NCI-H2029 (cell line): ENCODE measurements at regions not wholly inside any gene's neighbourhood (a gene's known extent, or its start where the extent isn't known, plus 50 kb on each side); places are given as distances from the start of the nearest gene placed in this dataset.
"Not testable (repeated sequence)": the region's sequence is repeated elsewhere in the genome, so short reads cannot be mapped to it uniquely, and the experiment has no call there.

Experiments used
- DNase-seq: peaks from one replicate; lab custom pipeline; 2025; lab: John Stamatoyannopoulos, UW

DNA sequence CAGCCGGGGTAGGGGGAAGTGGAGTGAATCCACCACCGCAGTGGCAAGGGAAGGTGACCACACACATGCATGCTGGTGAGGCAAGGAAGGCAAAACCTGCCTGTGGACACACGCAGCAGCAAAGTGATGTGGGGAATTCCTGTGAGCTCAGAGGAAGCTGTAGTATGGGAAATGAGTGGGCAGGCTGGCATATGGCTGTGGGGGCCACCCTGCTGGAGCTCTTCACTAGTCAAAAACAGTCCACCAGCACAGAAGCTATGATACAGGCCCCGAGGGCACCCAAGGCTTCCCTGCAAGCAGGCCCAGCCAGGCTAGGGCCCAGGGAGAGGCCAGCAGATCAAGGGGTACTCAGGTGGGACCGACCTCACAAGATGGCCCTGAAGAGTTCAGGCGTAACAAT, 239.1 kb downstream of the CHM start:
- no peak for DNase-seq

- DNase-seq: not testable (repeated sequence)
These were observed 275.0 kb downstream of the CHM start for GRCh38 chrX:85772391-85772790.

DNA sequence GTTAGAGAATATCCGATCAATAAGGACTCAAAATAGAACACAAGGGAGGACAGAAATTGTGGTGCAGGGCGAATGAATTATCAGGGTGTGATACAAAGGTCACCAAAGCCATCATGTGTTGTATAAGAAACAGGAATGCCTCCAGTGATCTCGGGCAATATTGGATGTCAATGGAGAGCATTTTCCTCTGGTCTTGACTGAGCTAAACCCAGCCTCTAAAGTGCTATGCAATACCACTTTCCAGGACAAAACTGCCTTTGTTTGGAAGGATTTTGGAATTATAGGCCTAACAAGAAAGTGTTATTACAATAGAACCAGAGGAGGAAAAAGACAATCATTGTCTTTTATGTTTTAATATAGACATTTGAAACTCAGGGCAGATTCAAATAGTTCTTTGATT, 281.7 kb downstream of the CHM start:
- no peak for DNase-seq

GRCh38 chrX:85723025-85723424, 324.3 kb downstream of the CHM start:
- DNase-seq: not testable (repeated sequence)

- not testable (repeated sequence) for DNase-seq
These were observed 323.8 kb upstream of the POF1B start for GRCh38 chrX:85703233-85703632.

- no peak for DNase-seq
These were observed 319.5 kb upstream of the POF1B start for GRCh38 chrX:85698921-85699320.

GRCh38 chrX:85685843-85686242, 306.4 kb upstream of the POF1B start:
- no peak for DNase-seq

- no peak for DNase-seq
These were observed 287.0 kb upstream of the POF1B start for GRCh38 chrX:85666471-85666870.

DNA sequence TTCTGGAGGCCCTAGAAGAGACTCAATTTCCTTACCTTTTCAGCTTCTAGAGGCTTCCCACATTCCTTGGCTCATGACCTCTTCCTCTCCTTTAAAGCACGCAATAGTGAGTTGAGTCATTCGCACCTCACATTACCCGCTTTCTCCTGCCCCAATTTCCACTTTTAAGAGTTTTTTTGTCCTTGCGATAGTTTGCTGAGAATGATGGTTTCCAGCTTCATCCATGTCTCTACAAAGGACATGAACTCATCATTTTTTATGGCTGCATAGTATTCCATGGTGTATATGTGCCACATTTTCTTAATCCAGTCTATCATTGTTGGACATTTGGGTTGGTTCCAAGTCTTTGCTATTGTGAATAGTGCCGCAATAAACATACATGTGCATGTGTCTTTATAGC, 284.5 kb upstream of the POF1B start:
- not testable (repeated sequence) for DNase-seq

DNA sequence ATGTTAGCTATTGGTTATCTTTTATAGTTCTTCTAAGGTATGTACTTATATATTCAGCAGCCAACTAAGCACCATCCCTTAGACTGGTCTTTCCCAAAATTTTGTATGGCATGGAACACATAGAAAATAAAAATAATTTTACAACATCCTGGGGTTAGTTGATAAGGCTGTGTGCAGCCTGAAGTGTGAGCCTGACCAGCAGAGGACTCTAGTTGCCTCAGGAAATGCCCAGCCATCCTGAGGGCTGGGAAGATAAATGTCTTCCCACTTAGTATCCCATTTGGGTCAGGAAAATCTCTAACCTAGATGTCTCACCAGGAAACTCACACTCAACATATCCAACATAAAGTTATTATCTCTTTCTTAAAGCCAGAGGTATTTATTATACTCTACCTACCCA, 251.4 kb upstream of the POF1B start:
- no peak for DNase-seq

GRCh38 chrX:85627363-85627762, 247.9 kb upstream of the POF1B start:
- no peak for DNase-seq

GRCh38 chrX:85622635-85623034, 243.2 kb upstream of the POF1B start:
- DNase-seq: no peak

- no peak for DNase-seq
These were observed 241.0 kb upstream of the POF1B start for GRCh38 chrX:85620466-85620865.

- DNase-seq: no peak
These were observed 240.5 kb upstream of the POF1B start for GRCh38 chrX:85619962-85620361.

DNA sequence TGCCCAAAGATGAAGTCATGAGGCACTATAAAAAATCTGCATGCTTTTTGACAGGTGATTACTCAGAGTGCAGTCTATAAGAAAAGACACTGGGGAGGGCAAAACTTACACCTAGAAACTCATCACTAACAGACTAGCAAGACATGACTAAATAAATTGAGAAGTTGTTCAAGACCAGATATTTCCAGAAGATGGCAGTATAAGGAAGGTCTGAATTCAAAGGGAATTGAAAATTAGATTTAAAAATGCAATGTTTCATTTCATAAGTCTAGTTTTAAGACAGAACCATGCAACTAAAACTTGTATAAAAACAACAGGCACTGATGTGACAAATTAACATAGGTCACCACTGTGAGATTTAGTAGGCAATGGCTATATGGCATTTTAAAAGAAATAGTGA, 232.5 kb upstream of the POF1B start:
- DNase-seq: no peak

DNA sequence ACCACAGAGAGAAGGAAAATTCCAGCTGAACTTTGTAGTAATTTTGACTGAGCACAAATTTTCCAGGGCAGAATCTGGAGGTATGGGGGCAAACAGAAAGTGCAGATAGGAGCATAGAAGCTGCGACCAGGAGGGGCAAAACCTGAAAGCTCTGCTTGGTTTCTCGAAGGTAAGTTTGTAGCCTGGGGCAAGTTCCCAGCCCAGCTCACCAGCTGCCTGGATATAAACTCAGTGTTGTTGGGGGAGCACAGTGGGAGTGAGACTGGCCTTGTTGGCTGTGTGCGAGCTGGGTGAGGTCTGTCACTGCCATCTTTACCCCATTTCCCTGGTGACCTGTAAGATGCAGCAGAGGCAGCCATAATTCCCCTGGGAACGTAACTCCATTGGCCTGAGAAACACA, 213.5 kb upstream of the POF1B start:
- DNase-seq: no peak

GRCh38 chrX:85591536-85591935, 212.1 kb upstream of the POF1B start:
- no peak for DNase-seq

DNA sequence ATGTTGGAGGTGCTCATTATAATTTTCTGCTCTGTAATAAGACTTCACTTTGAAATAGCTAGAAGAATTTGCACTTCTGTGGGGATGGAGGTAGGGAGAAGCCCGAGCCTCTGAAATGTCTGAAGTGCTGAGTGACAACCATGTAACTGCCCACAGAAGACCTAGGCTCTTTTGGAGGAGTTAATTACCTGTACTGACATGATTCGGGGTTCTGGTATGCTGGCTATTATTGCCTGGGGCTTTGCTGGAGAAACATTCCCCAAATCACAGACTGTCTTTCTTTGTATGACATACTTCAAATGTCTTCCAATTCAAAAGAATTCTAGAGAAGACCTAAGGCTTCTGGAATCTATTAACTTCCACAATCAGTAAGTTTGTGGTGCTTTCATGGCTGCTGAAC, 211.2 kb upstream of the POF1B start:
- DNase-seq: no peak

DNA sequence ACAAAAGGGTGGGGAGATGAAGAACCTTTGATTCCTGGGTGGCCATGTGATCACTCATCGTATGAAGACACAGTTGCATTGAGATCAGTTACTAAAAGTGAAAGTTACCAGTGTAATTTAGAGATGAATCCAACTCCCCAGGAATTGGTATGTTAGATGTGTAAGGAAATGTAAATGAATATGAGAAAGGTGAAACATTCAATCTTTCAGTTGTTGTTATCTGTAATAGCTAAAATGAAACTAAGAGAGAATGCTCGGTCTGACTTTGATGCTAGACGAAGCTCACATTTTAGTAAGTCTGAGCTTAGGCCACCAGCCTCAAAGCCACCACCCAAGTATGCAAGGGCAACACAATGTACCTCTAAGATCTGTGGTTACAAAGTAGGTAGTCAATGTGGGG, 194.3 kb upstream of the POF1B start:
- DNase-seq: no peak

DNA sequence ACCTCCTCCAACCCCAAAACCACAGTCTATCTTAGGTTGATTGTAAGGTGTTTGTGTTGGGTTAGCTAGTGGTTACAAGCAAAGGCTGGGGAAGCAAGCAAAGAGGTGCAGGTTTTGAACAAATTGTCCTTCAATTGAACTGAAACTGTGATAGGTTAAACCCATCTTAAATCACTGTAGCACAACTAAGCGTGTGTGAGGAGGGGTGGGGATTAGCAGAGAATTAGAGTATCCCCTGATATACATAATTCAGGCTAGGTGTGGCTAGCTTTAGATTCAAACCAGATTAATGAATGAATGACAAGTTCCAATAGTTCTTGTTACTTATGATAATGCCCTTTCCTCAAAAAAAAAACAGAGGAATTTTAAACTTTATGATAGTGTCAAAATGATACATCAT, 191.0 kb upstream of the POF1B start:
- no peak for DNase-seq

DNA sequence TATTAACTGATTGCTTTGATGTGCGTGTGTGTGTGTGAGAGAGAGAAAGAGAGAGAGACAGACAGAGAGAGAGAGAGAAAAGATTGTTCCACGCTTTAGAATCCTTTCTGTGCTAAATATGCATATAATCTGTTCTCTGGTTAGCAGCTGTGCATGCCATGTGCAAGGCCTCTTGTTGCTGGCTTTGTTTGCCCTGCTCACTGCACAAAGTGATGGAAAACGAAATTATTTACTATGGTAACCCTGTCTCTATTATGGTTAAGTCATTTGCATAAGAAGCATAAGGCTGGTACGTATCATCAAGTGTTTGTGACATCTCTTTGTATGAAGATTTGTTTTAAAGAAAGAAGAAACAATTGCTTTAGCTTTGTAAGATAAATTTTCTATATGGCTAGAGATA, 190.2 kb upstream of the POF1B start:
- no peak for DNase-seq

- no peak for DNase-seq
These were observed 189.6 kb upstream of the POF1B start for GRCh38 chrX:85569096-85569495.

GRCh38 chrX:85561231-85561630, 181.8 kb upstream of the POF1B start:
- DNase-seq: no peak

DNA sequence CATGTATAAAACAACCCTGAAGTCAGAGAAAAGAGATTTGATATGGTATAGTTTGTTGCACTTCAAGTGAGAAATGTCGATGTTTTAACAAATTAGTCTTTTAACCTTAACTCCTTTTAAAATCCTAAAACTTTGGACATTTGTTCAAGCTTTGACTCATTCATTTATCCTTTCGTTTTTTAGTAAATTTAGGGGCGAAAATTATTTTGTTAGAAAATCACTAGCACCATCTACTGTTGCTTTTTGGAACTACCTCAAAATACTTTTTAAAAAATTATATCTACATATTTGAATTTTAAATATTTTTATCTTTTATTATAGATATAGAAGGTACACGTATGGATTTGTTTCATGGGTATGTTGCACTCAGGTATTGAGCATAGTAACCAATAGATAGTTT, 165.1 kb upstream of the POF1B start:
- DNase-seq: no peak

DNA sequence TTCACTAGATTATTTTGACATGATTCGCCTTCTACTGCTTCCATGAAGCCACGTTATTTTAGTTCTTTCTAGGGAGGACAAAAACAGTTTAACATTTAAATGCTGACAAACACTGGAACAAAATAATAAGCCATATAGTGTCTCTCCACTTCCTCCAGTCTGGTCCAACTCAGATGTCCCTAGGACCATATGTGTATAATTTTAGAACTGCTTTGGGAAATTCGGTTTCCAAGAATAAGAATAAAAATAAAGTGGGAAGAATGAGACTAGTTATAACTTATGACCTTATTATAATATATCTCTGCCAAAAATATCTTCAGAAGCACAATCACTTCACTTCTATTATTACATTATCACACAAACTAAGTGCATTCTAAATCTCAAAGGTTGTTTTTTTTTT, 164.4 kb upstream of the POF1B start:
- DNase-seq: no peak
